Skeletal muscle tissue (tissue), 3 donors: ENCODE measurements at regions not wholly inside any gene's neighbourhood (a gene's known extent, or its start where the extent isn't known, plus 50 kb on each side); places are given as distances from the start of the nearest gene placed in this dataset.
"Not testable (repeated sequence)": the region's sequence is repeated elsewhere in the genome, so short reads cannot be mapped to it uniquely, and the experiment has no call there.

Experiments used
- H3K27ac ChIP-seq: one replicate; pipeline ENCODE4 v1.7.0; 2013; ENCODE audit warnings: mild to moderate bottlenecking, low read depth, low read length, inconsistent platforms
- H3K27me3 ChIP-seq, 3 donors: one replicate each; pipeline ENCODE4 v1.7.0; 2013; ENCODE audit warnings: low read length in 3 of 3; ENCODE audit not compliant: control insufficient read depth in 3 of 3, insufficient read depth in 3 of 3
- H3K36me3 ChIP-seq, 3 donors: one replicate each; pipeline ENCODE4 v1.7.0; 2013; ENCODE audit warnings: low read length in 3 of 3; ENCODE audit not compliant: control insufficient read depth in 3 of 3, insufficient read depth in 3 of 3
- H3K4me1 ChIP-seq, 3 donors: one replicate each; pipeline ENCODE4 v1.7.0; 2013; ENCODE audit warnings: low read length in 3 of 3, mild to moderate bottlenecking in 3 of 3; ENCODE audit not compliant: control insufficient read depth in 3 of 3, insufficient read depth in 3 of 3
- H3K4me3 ChIP-seq, 3 donors: one replicate each; pipeline ENCODE4 v1.7.0; 2013; ENCODE audit warnings: low read length in 3 of 3
- H3K9ac ChIP-seq, 3 donors: one replicate each; pipeline ENCODE4 v1.7.0; 2013; ENCODE audit warnings: low read length in 3 of 3, mild to moderate bottlenecking in 3 of 3, moderate library complexity in 2 of 3, low read depth in 1 of 3
- H3K9me3 ChIP-seq, 3 donors: one replicate each; pipeline ENCODE4 v1.7.0; 2013; ENCODE audit warnings: low read length in 3 of 3; ENCODE audit not compliant: control insufficient read depth in 3 of 3
- donor health status: Osteomylitis.

GRCh38 chr18:30788411-30788991 lies 254.0 kb downstream of the DSC3 start:
- H3K4me1 ChIP-seq, H3K27me3 ChIP-seq, H3K9ac ChIP-seq, H3K27ac ChIP-seq, H3K36me3 ChIP-seq, H3K9me3 ChIP-seq, H3K4me3 ChIP-seq: not testable (repeated sequence)

DNA sequence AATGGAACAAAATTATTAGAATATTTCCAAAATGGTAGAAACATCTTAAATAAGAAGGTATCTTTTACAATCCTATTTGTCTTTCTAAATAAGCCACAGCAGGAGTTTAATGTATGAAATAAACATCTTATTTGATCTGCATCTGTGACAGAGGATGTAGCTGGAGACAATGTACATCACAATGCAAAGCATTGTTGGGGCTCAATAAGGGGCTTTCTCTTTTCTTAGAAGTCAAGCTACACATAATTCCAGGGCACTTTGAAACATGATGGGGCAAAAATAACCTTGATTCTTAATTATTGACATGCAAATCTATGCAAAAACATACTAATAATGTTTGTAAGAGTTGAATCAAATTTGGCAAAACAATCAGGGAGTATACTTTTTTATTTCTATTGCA lies 255.1 kb downstream of the DSC3 start:
- no peaks in the 10 kb centered on the region for H3K4me1 ChIP-seq
- H3K27me3 ChIP-seq = no peaks in the 10 kb centered on the region
- H3K4me3 ChIP-seq = no peak overlapping the region
- H3K9ac ChIP-seq = no peak overlapping the region
- no peaks in the 10 kb centered on the region for H3K36me3 ChIP-seq
- no peak overlapping the region for H3K27ac ChIP-seq
- H3K9me3 ChIP-seq = no peaks in the 10 kb centered on the region

- Histone ChIP-seq H3K4me1 (no peaks in the 10 kb centered on the region), H3K9me3 (no peaks in the 10 kb centered on the region), H3K4me3 (no peak overlapping the region), H3K27me3 (no peaks in the 10 kb centered on the region), H3K27ac (no peak overlapping the region), H3K36me3 (no peaks in the 10 kb centered on the region), H3K9ac (no peak overlapping the region)
Measured at GRCh38 chr18:30781601-30782000, 260.9 kb downstream of the DSC3 start.

GRCh38 chr18:30775629-30776028 lies 266.9 kb downstream of the DSC3 start:
- H3K9ac ChIP-seq = no peak overlapping the region
- no peak overlapping the region for H3K27ac ChIP-seq
- no peaks in the 10 kb centered on the region for H3K27me3 ChIP-seq

DNA sequence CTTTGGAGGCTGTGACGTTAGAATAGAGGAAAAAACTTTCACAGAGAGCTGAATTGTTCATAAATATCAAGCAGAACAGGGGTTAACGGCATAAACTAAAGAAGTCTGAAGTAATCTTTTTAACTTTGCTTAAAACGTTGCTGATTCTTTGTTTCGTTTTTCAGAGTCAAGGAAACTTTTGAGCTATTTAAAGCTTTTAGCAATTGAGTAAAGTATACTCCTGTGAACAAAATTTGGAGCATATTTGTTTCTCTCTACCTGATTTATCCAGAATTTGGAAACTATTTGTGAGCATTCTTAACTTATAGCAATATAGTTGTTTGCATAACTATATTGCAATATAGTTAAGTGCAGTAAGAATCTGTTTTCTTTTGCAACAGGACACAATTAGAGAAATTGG lies 270.4 kb downstream of the DSC3 start:
- H3K4me1 ChIP-seq, H3K9me3 ChIP-seq, H3K9ac ChIP-seq, H3K36me3 ChIP-seq, H3K4me3 ChIP-seq, H3K27me3 ChIP-seq, H3K27ac ChIP-seq: not testable (repeated sequence)

More at GRCh38 chr18:30775629-30776028, 266.9 kb downstream of the DSC3 start:
- Histone ChIP-seq H3K9me3 (no peaks in the 10 kb centered on the region), H3K4me1 (no peaks in the 10 kb centered on the region), H3K36me3 (no peaks in the 10 kb centered on the region), H3K4me3 (no peak overlapping the region)

GRCh38 chr18:30766053-30766452 lies 276.5 kb downstream of the DSC3 start:
- Histone ChIP-seq H3K36me3 (no peaks in the 10 kb centered on the region), H3K4me1 (no peaks in the 10 kb centered on the region), H3K9ac (no peak overlapping the region), H3K27ac (no peak overlapping the region), H3K4me3 (no peak overlapping the region), H3K27me3 (no peaks in the 10 kb centered on the region), H3K9me3 (no peaks in the 10 kb centered on the region)

- H3K27me3 ChIP-seq = no peaks in the 10 kb centered on the region
- no peak overlapping the region for H3K27ac ChIP-seq
- no peaks in the 10 kb centered on the region for H3K36me3 ChIP-seq
- H3K9ac ChIP-seq = no peak overlapping the region
- no peaks in the 10 kb centered on the region for H3K9me3 ChIP-seq
- H3K4me1 ChIP-seq = no peaks in the 10 kb centered on the region
- no peak overlapping the region for H3K4me3 ChIP-seq
Measured at GRCh38 chr18:30765247-30765646, 277.3 kb downstream of the DSC3 start.

GRCh38 chr18:30763902-30764350 lies 278.6 kb downstream of the DSC3 start:
- H3K27me3 ChIP-seq = no peaks in the 10 kb centered on the region
- H3K27ac ChIP-seq = no peak overlapping the region
- H3K9me3 ChIP-seq = no peaks in the 10 kb centered on the region
- H3K4me1 ChIP-seq = no peaks in the 10 kb centered on the region
- no peaks in the 10 kb centered on the region for H3K36me3 ChIP-seq
- no peak overlapping the region for H3K4me3 ChIP-seq
- H3K9ac ChIP-seq = no peak overlapping the region

GRCh38 chr18:30754846-30755245 lies 287.7 kb downstream of the DSC3 start:
- Histone ChIP-seq H3K9ac (no peak overlapping the region), H3K4me3 (no peak overlapping the region), H3K36me3 (no peaks in the 10 kb centered on the region)

GRCh38 chr18:30748541-30748940 lies 294.0 kb downstream of the DSC3 start:
- H3K27me3 ChIP-seq = no peaks in the 10 kb centered on the region
- H3K36me3 ChIP-seq = no peaks in the 10 kb centered on the region
- no peak overlapping the region for H3K9ac ChIP-seq
- no peak overlapping the region for H3K4me3 ChIP-seq
- peaks cover 0 to 2% (median 0%) of the 10 kb centered on the region in 3 donors for H3K9me3 ChIP-seq
- H3K27ac ChIP-seq = no peak overlapping the region
- H3K4me1 ChIP-seq = no peaks in the 10 kb centered on the region

More at GRCh38 chr18:30754846-30755245, 287.7 kb downstream of the DSC3 start:
- Histone ChIP-seq H3K4me1 (no peaks in the 10 kb centered on the region), H3K27ac (no peak overlapping the region), H3K9me3 (peaks cover 0 to 2% (median 0%) of the 10 kb centered on the region in 3 donors), H3K27me3 (no peaks in the 10 kb centered on the region)
